HCT116 (cell line): ENCODE measurements at regions not wholly inside any gene's neighbourhood (a gene's known extent, or its start where the extent isn't known, plus 50 kb on each side); places are given as distances from the start of the nearest gene placed in this dataset.

ENCODE experiments used
- ATAC-seq: fragments of 200-7000 bp; cut with Tn5 transposase; 2 replicates; pipeline ENCODE4 v1.9.1; 2020; ENCODE audit warnings: mild to moderate bottlenecking, moderate library complexity
- BruUV-seq: library from RNA; stranded (reverse); fragments of 400-500 nt; replicated peaks from 2 replicates; lab custom pipeline; 2021; lab: Mats Ljungman, UMichigan
- CTCF ChIA-PET: fragments of 300-600 bp; sonication (Branson Sonifier 250); formaldehyde crosslinking; loops from one replicate; lab custom pipeline; 2021; ENCODE audit warnings: antibody characterized with exemption; lab: Charles Lee
- POLR2A ChIA-PET: fragments of 300-600, 350-600 bp; sonication (Branson Sonifier 250); formaldehyde crosslinking; loops from one replicate; lab custom pipeline; 2021; ENCODE audit warnings: antibody characterized with exemption; lab: Charles Lee
- RAD21 ChIA-PET, 2 experiments: fragments of 300-600 bp; sonication (Branson Sonifier 250); formaldehyde crosslinking; loops; one replicate each; lab custom pipeline; 2023; ENCODE audit warnings: low total read pairs in 2 of 2; ENCODE audit not compliant: uncharacterized antibody in 2 of 2, unreplicated experiment in 2 of 2, low non-redundant PET in 1 of 2; lab: Charles Lee
- DNase-seq: peaks from one replicate; pipeline ENCODE4 v3.0.0-alpha.2; 2010; ENCODE audit warnings: low read depth, low spot score
- H2AFZ ChIP-seq: fragments of 200-600 bp; shearing (Covaris generic), sonication (generic); 2 replicates; pipeline ENCODE4 v1.6.1; 2017; ENCODE audit warnings: low read depth, mixed run types, mixed read lengths, antibody characterized with exemption, low read length; ENCODE audit not compliant: poor library complexity, severe bottlenecking
- H3K27ac ChIP-seq: 2 replicates; pipeline ENCODE4 v1.5.1; 2012; ENCODE audit warnings: low read depth, low read length
- H3K27me3 ChIP-seq: fragments of 200-600 bp; sonication (generic); 2 replicates; pipeline ENCODE4 v1.6.1; 2016; ENCODE audit warnings: mixed run types, low read length, mixed read lengths; ENCODE audit not compliant: insufficient read depth
- H3K36me3 ChIP-seq, 2 experiments: fragments of 200-500 bp in 1 of 2; fragments of 200-600 bp in 1 of 2; sonication (Bioruptor generic) in 1 of 2; sonication (generic) in 1 of 2; 2 replicates each; pipeline versions ENCODE4 v1.5.1 to v1.6.1; 2014 to 2016; ENCODE audit warnings: low read length in 2 of 2, inconsistent platforms in 1 of 2, mixed read lengths in 1 of 2, mixed run types in 1 of 2; ENCODE audit not compliant: insufficient read depth in 2 of 2, control insufficient read depth in 1 of 2
- H3K4me1 ChIP-seq, 2 experiments: fragments of 200-600 bp in 1 of 2; sonication (generic) in 1 of 2; 2 replicates each; pipeline versions ENCODE4 v1.5.1 to v1.6.1; 2012 to 2017; ENCODE audit warnings: low read length in 2 of 2, inconsistent platforms in 1 of 2, mild to moderate bottlenecking in 1 of 2, mixed read lengths in 1 of 2, mixed run types in 1 of 2, moderate library complexity in 1 of 2; ENCODE audit not compliant: insufficient read depth in 2 of 2, control insufficient read depth in 1 of 2
- H3K4me2 ChIP-seq: fragments of 200-600 bp; sonication (generic); 2 replicates; pipeline ENCODE4 v1.6.1; 2017; ENCODE audit warnings: mixed run types, low read length, mixed read lengths
- H3K4me3 ChIP-seq, 2 experiments: fragments of 200-600 bp in 1 of 2; sonication (generic) in 1 of 2; replicated peaks in 1 of 2; 2 replicates each; pipeline ENCODE4 v1.5.1; 2011 to 2016; ENCODE audit warnings: low read length in 2 of 2, control low read depth in 1 of 2, low read depth in 1 of 2, mild to moderate bottlenecking in 1 of 2, mixed read lengths in 1 of 2, mixed run types in 1 of 2
- H3K79me2 ChIP-seq: fragments of 200-600 bp; sonication (generic); 2 replicates; pipeline ENCODE4 v1.6.1; 2017; ENCODE audit warnings: mild to moderate bottlenecking, mixed run types, low read length, moderate library complexity, mixed read lengths; ENCODE audit not compliant: insufficient read depth
- H3K9ac ChIP-seq: fragments of 200-600 bp; sonication (generic); 2 replicates; pipeline ENCODE4 v1.6.1; 2016; ENCODE audit warnings: low read length, mixed read lengths
- H3K9me2 ChIP-seq: fragments of 200-600 bp; sonication (generic), shearing (Covaris generic); 2 replicates; pipeline ENCODE4 v1.6.1; 2017; ENCODE audit warnings: mixed run types, mild to moderate bottlenecking, moderate library complexity; ENCODE audit not compliant: insufficient read depth
- H3K9me3 ChIP-seq, 2 experiments: fragments of 200-500 bp in 1 of 2; fragments of 200-600 bp in 1 of 2; sonication (Bioruptor generic) in 1 of 2; sonication (generic) in 1 of 2; 2 replicates each; pipeline ENCODE4 v1.6.1; 2014 to 2017; ENCODE audit warnings: low read length in 2 of 2, mixed read lengths in 2 of 2, inconsistent platforms in 1 of 2, low read depth in 1 of 2, mild to moderate bottlenecking in 1 of 2, mixed run types in 1 of 2, moderate library complexity in 1 of 2; ENCODE audit not compliant: control insufficient read depth in 1 of 2, insufficient read depth in 1 of 2
- H4K20me1 ChIP-seq: fragments of 200-600 bp; sonication (generic), shearing (Covaris generic); 2 replicates; pipeline ENCODE4 v1.6.1; 2017; ENCODE audit warnings: mixed run types, mild to moderate bottlenecking, moderate library complexity; ENCODE audit not compliant: insufficient read depth
- ATF3 ChIP-seq: IDR thresholded peaks from 2 replicates; pipeline ENCODE4 v1.6.1; 2012
- CBX3 ChIP-seq: IDR thresholded peaks from 2 replicates; pipeline ENCODE4 v1.6.1; 2012; ENCODE audit warnings: low read depth
- EGR1 ChIP-seq: IDR thresholded peaks from 2 replicates; pipeline ENCODE4 v1.6.1; 2012; ENCODE audit warnings: low read depth
- ELF1 ChIP-seq: IDR thresholded peaks from 2 replicates; pipeline ENCODE4 v1.6.1; 2012; ENCODE audit warnings: low read depth, borderline replicate concordance
- EZH2 ChIP-seq: fragments of 200-600 bp; sonication (generic); IDR thresholded peaks from 2 replicates; pipeline ENCODE4 v1.6.1; 2017; ENCODE audit warnings: antibody characterized with exemption, mixed run types
- EZH2phosphoT487 ChIP-seq: fragments of 200-600 bp; IDR thresholded peaks from 2 replicates; pipeline ENCODE4 v1.6.1; 2018; ENCODE audit warnings: antibody characterized with exemption, borderline replicate concordance
- FOSL1 ChIP-seq: IDR thresholded peaks from 2 replicates; pipeline ENCODE4 v1.6.1; 2012; ENCODE audit warnings: low read depth
- JUND ChIP-seq: IDR thresholded peaks from 2 replicates; pipeline ENCODE4 v1.6.1; 2012
- MAX ChIP-seq: IDR thresholded peaks from 2 replicates; pipeline ENCODE4 v1.6.1; 2012
- SIN3A ChIP-seq: IDR thresholded peaks from 2 replicates; pipeline ENCODE4 v1.6.1; 2012; ENCODE audit warnings: low read depth
- SRF ChIP-seq: IDR thresholded peaks from 2 replicates; pipeline ENCODE4 v1.6.1; 2012; ENCODE audit warnings: low read depth
- TCF7L2 ChIP-seq: IDR thresholded peaks from 2 replicates; pipeline ENCODE4 v1.7.0; 2011; ENCODE audit warnings: borderline replicate concordance, inconsistent platforms; ENCODE audit not compliant: insufficient read depth, insufficient read length; ENCODE audit errors: extremely low read depth
- ZFX ChIP-seq: fragments of 450-650 bp; IDR thresholded peaks from 2 replicates; pipeline ENCODE4 v1.6.1; 2017
- ZNF274 ChIP-seq: fragments of 200-500 bp; sonication (Bioruptor generic); IDR thresholded peaks from 2 replicates; pipeline ENCODE4 v1.6.1; 2014; ENCODE audit warnings: mild to moderate bottlenecking, low read depth, low read length, inconsistent platforms
- intact Hi-C: fragments of 100-400 bp; cut with micrococcal nuclease; formaldehyde crosslinking; loops from 2 replicates; pipeline ENCODE4 v1.10.0; 2022

GRCh38 chr10:21246178-21246577, 279.3 kb downstream of the SKIDA1 start:
- no peaks in the 10 kb centered on the region for H4K20me1 ChIP-seq
- no peaks in the 10 kb centered on the region for H3K9me3 ChIP-seq
- no peak overlapping the region for H3K27ac ChIP-seq
- no peaks in the 10 kb centered on the region for H3K27me3 ChIP-seq
- ChIA-PET RAD21 (no interaction called here), POLR2A (no interaction called here), CTCF (no interaction called here)
- BruUV-seq, result no TSS peak
- H3K9ac ChIP-seq, result no peak overlapping the region
- intact Hi-C loops, result no loop called here
- no peaks in the 10 kb centered on the region for H3K79me2 ChIP-seq
- TF ChIP-seq CBX3 (no peak), EGR1 (no peak), SIN3A (no peak), TCF7L2 (no peak), EZH2phosphoT487 (no peak), ZFX (no peak), ATF3 (no peak), JUND (no peak), ELF1 (no peak), EZH2 (no peak), MAX (no peak), ZNF274 (no peak), SRF (no peak), FOSL1 (no peak)
- H3K4me1 ChIP-seq, result peaks cover 0 to 4% of the 10 kb centered on the region in 2 experiments; a peak in 1 of 4 replicates
- DNase-seq, result no peak
- no peak overlapping the region for H2AFZ ChIP-seq
- no peaks in the 10 kb centered on the region for H3K36me3 ChIP-seq
- no peak overlapping the region for H3K4me3 ChIP-seq
- H3K4me2 ChIP-seq, result no peak overlapping the region
- no peak for ATAC-seq
- H3K9me2 ChIP-seq, result no peaks in the 10 kb centered on the region
